SU-DHL-6 (cell line): ENCODE measurements at regions not wholly inside any gene's neighbourhood (a gene's known extent, or its start where the extent isn't known, plus 50 kb on each side); places are given as distances from the start of the nearest gene placed in this dataset.

Experiments used
- H2AFZ ChIP-seq: fragments of 200-600 bp; sonication (generic); 2 replicates; pipeline ENCODE4 v1.6.1; 2014; ENCODE audit warnings: low read depth, mild to moderate bottlenecking, moderate library complexity, mixed read lengths, antibody characterized with exemption, low read length; ENCODE audit not compliant: severe bottlenecking
- H3F3A ChIP-seq: fragments of 200-600 bp; shearing (Covaris generic); 2 replicates; pipeline ENCODE4 v1.6.0; 2016; ENCODE audit warnings: antibody characterized with exemption, mild to moderate bottlenecking; ENCODE audit not compliant: insufficient read depth
- H3K27ac ChIP-seq: fragments of 200-600 bp; sonication (generic); 2 replicates; pipeline ENCODE4 v1.5.1; 2016; ENCODE audit warnings: low read depth, mild to moderate bottlenecking, low read length, moderate library complexity, mixed read lengths
- H3K27me3 ChIP-seq: fragments of 200-600 bp; sonication (generic), shearing (Covaris generic); 2 replicates; pipeline ENCODE4 v1.6.0; 2014; ENCODE audit warnings: mild to moderate bottlenecking, low read length
- H3K36me3 ChIP-seq: fragments of 200-600 bp; sonication (generic); 2 replicates; pipeline ENCODE4 v1.6.1; 2014; ENCODE audit warnings: mild to moderate bottlenecking, low read length, mixed read lengths
- H3K4me2 ChIP-seq: fragments of 300-600, 200-600 bp; shearing (Covaris generic), sonication (generic); 2 replicates; pipeline ENCODE4 v1.6.0; 2014; ENCODE audit warnings: low read length, low read depth, mild to moderate bottlenecking; ENCODE audit not compliant: poor library complexity, severe bottlenecking
- H3K4me3 ChIP-seq: fragments of 200-600 bp; sonication (generic); 2 replicates; pipeline ENCODE4 v1.5.1; 2014; ENCODE audit warnings: antibody characterized with exemption, low read length, mild to moderate bottlenecking, mixed read lengths; ENCODE audit not compliant: insufficient read depth, poor library complexity, severe bottlenecking
- H3K79me2 ChIP-seq: fragments of 200-600 bp; sonication (generic); 2 replicates; pipeline ENCODE4 v1.6.1; 2014; ENCODE audit warnings: mild to moderate bottlenecking, low read length, moderate library complexity; ENCODE audit not compliant: insufficient read depth
- H3K9ac ChIP-seq: fragments of 200-600 bp; sonication (generic); 2 replicates; pipeline ENCODE4 v1.7.0; 2014; ENCODE audit warnings: mild to moderate bottlenecking, low read length
- H3K9me2 ChIP-seq: fragments of 200-600 bp; sonication (generic); replicated peaks from 2 replicates; pipeline ENCODE4 v1.6.1; 2014; ENCODE audit warnings: low read length; ENCODE audit not compliant: insufficient read depth
- H3K9me3 ChIP-seq: fragments of 200-600 bp; sonication (generic); 2 replicates; pipeline ENCODE4 v1.6.1; 2014; ENCODE audit warnings: low read length, mixed read lengths; ENCODE audit not compliant: insufficient read depth
- H4K20me1 ChIP-seq: fragments of 200-600 bp; sonication (generic); 2 replicates; pipeline ENCODE4 v1.6.1; 2014; ENCODE audit warnings: low read depth, mild to moderate bottlenecking, antibody characterized with exemption, low read length, moderate library complexity, mixed read lengths
- EZH2phosphoT487 ChIP-seq: fragments of 200-600 bp; sonication (generic), shearing (Covaris generic); conservative IDR thresholded peaks from 2 replicates; pipeline ENCODE4 v1.6.1; 2018; ENCODE audit warnings: mild to moderate bottlenecking, antibody characterized with exemption, low read length, moderate library complexity, mixed read lengths
- TF ChIP-seq, protein P1 (sequence below): fragments of 200-600 bp; sonication (generic); IDR thresholded peaks from one replicate; pipeline ENCODE4 v1.5.1; 2017; ENCODE audit warnings: antibody characterized with exemption, mild to moderate bottlenecking, low read length, moderate library complexity; ENCODE audit not compliant: insufficient read depth, poor library complexity, severe bottlenecking

DNA sequence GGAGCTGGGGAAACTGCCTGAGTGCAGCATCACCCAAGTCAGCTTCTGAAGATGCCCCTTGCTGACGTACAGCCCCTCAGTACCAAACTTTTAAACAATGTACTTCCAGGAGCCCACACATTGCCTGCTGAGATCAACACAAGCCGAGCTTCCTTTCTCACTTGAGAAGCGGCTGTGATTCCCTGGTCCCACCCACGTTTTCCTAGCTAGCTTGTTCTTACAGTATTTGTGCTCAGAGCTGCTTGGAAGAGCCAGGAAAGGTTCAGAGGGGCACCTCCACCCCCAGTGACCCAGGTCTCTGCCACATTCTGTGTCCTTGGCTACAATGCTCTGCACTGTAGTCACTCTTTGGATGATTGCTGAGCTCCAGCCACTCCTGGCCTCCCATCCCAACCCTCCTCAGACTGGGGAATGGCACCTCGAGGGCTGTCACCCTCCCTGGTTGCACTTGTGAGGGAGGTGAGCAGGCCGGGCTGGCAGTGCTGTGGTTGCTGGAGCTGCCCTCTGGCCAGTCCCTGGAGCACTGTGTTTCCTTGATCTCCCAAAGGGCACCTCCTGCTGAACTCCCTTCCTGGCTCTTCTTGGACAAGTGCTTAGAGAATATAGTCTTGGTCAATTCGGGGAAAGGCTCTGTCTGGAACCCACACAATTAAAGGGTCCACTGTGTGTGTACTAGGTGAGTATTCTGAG, 355.1 kb downstream of the AJAP1 start:
- no peak overlapping the region for H3K9ac ChIP-seq
- H3K9me3 ChIP-seq, result no peaks in the 10 kb centered on the region
- H3K4me2 ChIP-seq, result no peak overlapping the region
- H2AFZ ChIP-seq, result no peak overlapping the region
- no peaks in the 10 kb centered on the region for H3F3A ChIP-seq
- H3K79me2 ChIP-seq, result no peaks in the 10 kb centered on the region
- no peak for TF ChIP-seq EZH2phosphoT487
- TF ChIP-seq, protein P1, sequence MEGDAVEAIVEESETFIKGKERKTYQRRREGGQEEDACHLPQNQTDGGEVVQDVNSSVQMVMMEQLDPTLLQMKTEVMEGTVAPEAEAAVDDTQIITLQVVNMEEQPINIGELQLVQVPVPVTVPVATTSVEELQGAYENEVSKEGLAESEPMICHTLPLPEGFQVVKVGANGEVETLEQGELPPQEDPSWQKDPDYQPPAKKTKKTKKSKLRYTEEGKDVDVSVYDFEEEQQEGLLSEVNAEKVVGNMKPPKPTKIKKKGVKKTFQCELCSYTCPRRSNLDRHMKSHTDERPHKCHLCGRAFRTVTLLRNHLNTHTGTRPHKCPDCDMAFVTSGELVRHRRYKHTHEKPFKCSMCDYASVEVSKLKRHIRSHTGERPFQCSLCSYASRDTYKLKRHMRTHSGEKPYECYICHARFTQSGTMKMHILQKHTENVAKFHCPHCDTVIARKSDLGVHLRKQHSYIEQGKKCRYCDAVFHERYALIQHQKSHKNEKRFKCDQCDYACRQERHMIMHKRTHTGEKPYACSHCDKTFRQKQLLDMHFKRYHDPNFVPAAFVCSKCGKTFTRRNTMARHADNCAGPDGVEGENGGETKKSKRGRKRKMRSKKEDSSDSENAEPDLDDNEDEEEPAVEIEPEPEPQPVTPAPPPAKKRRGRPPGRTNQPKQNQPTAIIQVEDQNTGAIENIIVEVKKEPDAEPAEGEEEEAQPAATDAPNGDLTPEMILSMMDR, result no peak
- H3K27me3 ChIP-seq, result no peaks in the 10 kb centered on the region
- H3K27ac ChIP-seq, result no peak overlapping the region
- H3K4me3 ChIP-seq, result no peak overlapping the region
- no peaks in the 10 kb centered on the region for H3K36me3 ChIP-seq
- no peaks in the 10 kb centered on the region for H3K9me2 ChIP-seq
- no peaks in the 10 kb centered on the region for H4K20me1 ChIP-seq

DNA sequence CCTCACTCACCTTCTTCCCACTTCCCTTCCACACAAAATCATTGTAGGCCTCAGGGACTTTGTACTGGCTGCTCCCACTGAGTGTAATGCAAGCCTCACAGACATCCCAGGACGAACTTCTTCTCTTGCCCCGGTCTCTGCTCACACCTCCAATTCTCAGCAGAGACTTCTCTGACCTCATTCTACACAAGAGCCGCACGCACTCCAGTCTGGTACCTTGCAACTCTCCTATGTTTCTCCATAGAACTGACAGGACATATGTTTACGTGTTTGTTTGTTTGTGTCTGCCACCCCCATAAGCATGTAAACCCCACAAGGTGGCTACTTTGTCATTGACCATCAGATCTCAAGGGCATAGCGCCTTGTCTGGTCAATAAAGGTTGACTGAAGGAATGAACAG, 350.8 kb downstream of the AJAP1 start:
- Histone ChIP-seq H3K4me3 (no peak overlapping the region), H3K9ac (no peak overlapping the region), H3K79me2 (no peaks in the 10 kb centered on the region), H3K36me3 (no peaks in the 10 kb centered on the region), H3K4me2 (no peak overlapping the region), H2AFZ (no peak overlapping the region), H3K9me3 (no peaks in the 10 kb centered on the region), H3K27me3 (no peaks in the 10 kb centered on the region), H4K20me1 (no peaks in the 10 kb centered on the region), H3K27ac (no peak overlapping the region), H3F3A (no peaks in the 10 kb centered on the region), H3K9me2 (no peaks in the 10 kb centered on the region)
- no peak for TF ChIP-seq EZH2phosphoT487
- TF ChIP-seq, protein P1, result no peak

DNA sequence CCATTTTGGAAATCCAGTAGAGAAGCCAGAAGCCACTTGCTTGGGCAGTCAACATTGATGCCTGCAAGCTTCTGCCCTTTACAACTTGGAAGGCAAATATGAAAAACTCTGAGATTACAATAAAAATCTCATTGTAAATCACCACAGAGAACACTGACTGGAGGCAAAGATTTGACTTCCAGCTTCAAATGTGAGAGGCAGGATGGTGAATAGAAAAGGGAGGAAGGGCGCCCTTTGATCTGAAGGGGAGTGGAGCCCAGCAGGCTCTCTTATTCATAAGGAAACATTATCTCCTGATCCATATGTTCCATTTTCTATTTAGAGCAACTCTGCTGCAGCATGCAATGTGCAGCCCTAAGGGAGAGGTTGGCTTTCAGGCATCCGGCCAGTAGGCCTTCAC, 348.3 kb downstream of the AJAP1 start:
- H3K4me2 ChIP-seq, result no peak overlapping the region
- no peaks in the 10 kb centered on the region for H4K20me1 ChIP-seq
- no peaks in the 10 kb centered on the region for H3K27me3 ChIP-seq
- H3K4me3 ChIP-seq, result no peak overlapping the region
- H3K27ac ChIP-seq, result no peak overlapping the region
- TF ChIP-seq EZH2phosphoT487, result no peak
- TF ChIP-seq, protein P1, result no peak
- H2AFZ ChIP-seq, result no peak overlapping the region
- H3K9ac ChIP-seq, result no peak overlapping the region
- H3K9me3 ChIP-seq, result no peaks in the 10 kb centered on the region
- H3K79me2 ChIP-seq, result no peaks in the 10 kb centered on the region
- no peaks in the 10 kb centered on the region for H3F3A ChIP-seq
- no peaks in the 10 kb centered on the region for H3K9me2 ChIP-seq
- H3K36me3 ChIP-seq, result no peaks in the 10 kb centered on the region
